Retinal pigment epithelial cell (primary cell): ENCODE measurements at regions not wholly inside any gene's neighbourhood (a gene's known extent, or its start where the extent isn't known, plus 50 kb on each side); places are given as distances from the start of the nearest gene placed in this dataset.
A peak's percentile ranks its signal among the peaks of the same experiment; 100 is the strongest.

ENCODE experiments used
- DNase-seq: peaks from one replicate; pipeline ENCODE4 v3.0.0-alpha.2; 2010; ENCODE audit warnings: low read depth
- H3K4me3 ChIP-seq: 2 replicates; pipeline ENCODE4 v1.5.1; 2011; ENCODE audit warnings: mild to moderate bottlenecking, low read length, control low read depth, moderate library complexity
- CTCF ChIP-seq: conservative IDR thresholded peaks from 2 replicates; pipeline ENCODE4 v1.5.1; 2011; ENCODE audit warnings: low read depth, low read length, control low read depth, inconsistent platforms

- DNase-seq, result no peak
- no peak overlapping the region for H3K4me3 ChIP-seq
- TF ChIP-seq CTCF, result no peak
Measured at GRCh38 chr5:50947906-50948683, 281.7 kb downstream of the PARP8 start.

- DNase-seq, result no peak
- TF ChIP-seq CTCF, result no peak
- no peak overlapping the region for H3K4me3 ChIP-seq
Measured at GRCh38 chr5:50953290-50953689, 286.9 kb downstream of the PARP8 start.

DNA sequence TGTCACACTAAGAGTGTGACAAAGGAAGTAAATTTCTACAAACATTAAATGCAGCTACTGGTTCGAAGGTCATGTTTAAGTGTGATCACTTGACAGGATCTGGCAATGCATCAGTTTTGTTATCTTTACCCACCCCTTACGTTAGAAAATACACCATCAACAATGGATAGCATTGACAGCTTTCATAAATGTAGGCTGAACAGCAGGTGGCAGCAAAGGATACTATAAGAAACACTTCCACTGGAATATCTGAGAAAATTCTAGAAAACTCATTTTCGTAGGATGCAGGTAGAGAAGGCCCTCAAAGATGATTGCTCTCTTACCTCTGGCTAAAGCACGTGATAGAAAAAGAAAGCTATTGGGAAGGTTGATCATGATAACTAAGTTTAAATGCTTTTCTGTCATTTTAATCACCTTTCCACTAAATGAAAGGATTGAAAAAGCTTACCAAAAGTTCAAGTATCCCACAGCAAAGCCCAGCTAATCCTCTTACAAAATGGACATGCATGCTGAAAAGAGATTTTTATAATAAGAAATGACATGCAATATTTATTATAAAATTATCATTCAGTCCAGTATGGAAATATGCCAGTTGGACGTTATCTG is 292.5 kb downstream of the PARP8 start:
- DNase-seq, result peak; percentile 7
- H3K4me3 ChIP-seq, result no peak overlapping the region
- peak; percentile 65 for TF ChIP-seq CTCF

DNA sequence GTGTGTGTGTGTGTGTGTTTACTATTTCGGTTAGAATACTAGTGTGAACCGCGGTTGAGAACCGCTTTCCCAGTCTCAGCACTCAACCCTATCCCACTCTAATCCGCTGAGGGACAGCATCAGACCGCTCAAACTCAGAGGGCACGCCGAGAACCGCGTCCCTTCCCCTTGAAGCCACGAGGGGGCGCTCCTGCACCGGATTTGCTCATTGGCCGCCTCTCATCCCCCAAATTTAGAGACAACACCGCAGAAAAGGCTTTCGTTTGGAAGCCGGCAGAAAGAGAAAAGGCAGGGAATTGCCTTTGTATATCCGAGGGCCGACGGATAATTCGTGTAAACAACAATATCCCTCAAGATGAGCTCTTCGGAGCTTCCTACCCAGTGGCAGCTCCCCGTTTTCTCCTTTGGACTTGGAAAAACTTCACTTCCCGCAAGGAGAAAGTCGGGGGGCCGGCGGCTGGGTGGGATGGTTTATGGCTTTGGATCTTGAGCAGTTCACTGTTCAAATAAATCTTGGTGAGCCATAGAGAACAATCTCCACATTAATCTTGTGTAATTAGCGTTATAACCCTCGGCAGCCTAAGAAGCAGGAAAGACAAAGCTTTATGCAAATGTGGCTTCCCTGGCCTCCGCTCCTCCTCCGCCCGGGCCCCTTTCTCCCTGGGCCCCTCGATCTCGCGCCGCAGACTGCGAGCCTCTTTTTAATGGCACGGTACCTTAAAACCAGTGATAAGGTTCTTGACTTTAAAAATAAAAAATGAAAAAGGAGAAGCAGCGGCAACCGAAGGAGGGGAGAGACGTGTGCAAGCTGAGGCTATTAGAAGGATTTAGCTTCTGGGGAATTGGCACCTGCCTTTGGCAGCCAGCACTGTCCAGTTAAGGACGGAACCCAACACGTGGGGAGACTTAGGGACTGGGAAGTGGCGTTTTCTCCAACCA is 296.8 kb downstream of the PARP8 start:
- peak overlapping the region; percentile 45 for H3K4me3 ChIP-seq
- DNase-seq, result peak; percentile 7
- peak; percentile 97 for TF ChIP-seq CTCF

DNA sequence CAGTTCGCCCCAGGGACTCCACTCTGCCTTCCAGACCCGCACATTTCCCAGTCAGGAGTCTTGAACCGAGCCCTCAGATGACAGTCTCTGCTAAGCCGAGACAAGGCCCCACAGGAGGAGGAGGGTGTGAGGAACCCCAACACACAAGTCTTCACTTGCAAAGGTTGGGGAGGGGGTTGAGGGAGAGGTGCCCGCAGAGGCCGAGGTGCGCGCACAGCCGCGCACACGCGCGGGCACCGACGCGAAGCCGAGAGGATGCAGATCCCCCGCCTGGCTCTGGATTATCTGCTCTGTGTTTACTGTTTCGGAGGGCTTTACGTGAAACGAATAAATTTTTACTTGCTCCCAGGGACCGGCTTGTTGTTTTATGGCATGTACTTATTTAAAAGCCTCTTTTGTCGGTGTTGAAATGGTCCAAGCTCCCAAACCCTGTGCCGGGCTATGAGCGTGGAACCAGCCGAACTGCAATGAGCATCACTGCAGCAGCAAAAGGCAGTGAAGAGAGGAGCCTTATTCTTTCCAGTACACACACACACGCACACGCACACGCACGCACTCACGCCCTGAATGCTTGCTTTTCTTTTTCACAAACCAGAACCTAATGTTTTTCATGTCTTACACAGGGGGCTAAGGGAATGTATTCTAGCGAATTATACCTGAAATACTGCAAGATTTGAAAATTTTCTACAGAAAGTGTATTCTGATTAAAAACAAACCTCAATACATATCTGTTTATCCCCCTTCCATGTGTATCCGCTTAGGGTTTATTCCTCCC is 297.7 kb downstream of the PARP8 start:
- TF ChIP-seq CTCF, result no peak
- DNase-seq, result no peak
- H3K4me3 ChIP-seq, result no peak overlapping the region

- no peak for TF ChIP-seq CTCF
- no peak overlapping the region for H3K4me3 ChIP-seq
- no peak for DNase-seq
Measured at GRCh38 chr5:50964746-50965653, 298.6 kb downstream of the PARP8 start.
